Subcutaneous abdominal adipose tissue (tissue), 5 donors: ENCODE measurements at regions not wholly inside any gene's neighbourhood (a gene's known extent, or its start where the extent isn't known, plus 50 kb on each side); places are given as distances from the start of the nearest gene placed in this dataset.

ENCODE experiments used
- H3K27ac ChIP-seq: one replicate; pipeline ENCODE4 v1.7.0; 2013; ENCODE audit warnings: low read depth, mild to moderate bottlenecking, inconsistent platforms, low read length, moderate library complexity
- H3K27me3 ChIP-seq, 5 donors: one replicate each; pipeline ENCODE4 v1.7.0; 2013; ENCODE audit warnings: low read length in 5 of 5, inconsistent platforms in 1 of 5; ENCODE audit not compliant: control insufficient read depth in 5 of 5, insufficient read depth in 4 of 5
- H3K36me3 ChIP-seq, 5 donors: one replicate each; pipeline ENCODE4 v1.7.0; 2013; ENCODE audit warnings: low read length in 5 of 5; ENCODE audit not compliant: control insufficient read depth in 5 of 5, insufficient read depth in 5 of 5
- H3K4me1 ChIP-seq, 5 donors: one replicate each; pipeline ENCODE4 v1.7.0; 2013; ENCODE audit warnings: low read length in 5 of 5, mild to moderate bottlenecking in 3 of 5, moderate library complexity in 1 of 5; ENCODE audit not compliant: control insufficient read depth in 5 of 5, insufficient read depth in 5 of 5
- H3K4me3 ChIP-seq, 5 donors: one replicate each; pipeline ENCODE4 v1.7.0; 2013; ENCODE audit warnings: low read length in 5 of 5, low read depth in 1 of 5
- H3K9ac ChIP-seq, 5 donors: one replicate each; pipeline ENCODE4 v1.7.0; 2013; ENCODE audit warnings: low read length in 5 of 5, mild to moderate bottlenecking in 4 of 5, moderate library complexity in 3 of 5
- H3K9me3 ChIP-seq, 5 donors: one replicate each; pipeline ENCODE4 v1.7.0; 2013; ENCODE audit warnings: low read length in 5 of 5; ENCODE audit not compliant: control insufficient read depth in 5 of 5
- donor health status: healthy.
- donor health status: healthy.
- donor health status: healthy.
- donor health status: healthy.
- donor health status: healthy.

DNA sequence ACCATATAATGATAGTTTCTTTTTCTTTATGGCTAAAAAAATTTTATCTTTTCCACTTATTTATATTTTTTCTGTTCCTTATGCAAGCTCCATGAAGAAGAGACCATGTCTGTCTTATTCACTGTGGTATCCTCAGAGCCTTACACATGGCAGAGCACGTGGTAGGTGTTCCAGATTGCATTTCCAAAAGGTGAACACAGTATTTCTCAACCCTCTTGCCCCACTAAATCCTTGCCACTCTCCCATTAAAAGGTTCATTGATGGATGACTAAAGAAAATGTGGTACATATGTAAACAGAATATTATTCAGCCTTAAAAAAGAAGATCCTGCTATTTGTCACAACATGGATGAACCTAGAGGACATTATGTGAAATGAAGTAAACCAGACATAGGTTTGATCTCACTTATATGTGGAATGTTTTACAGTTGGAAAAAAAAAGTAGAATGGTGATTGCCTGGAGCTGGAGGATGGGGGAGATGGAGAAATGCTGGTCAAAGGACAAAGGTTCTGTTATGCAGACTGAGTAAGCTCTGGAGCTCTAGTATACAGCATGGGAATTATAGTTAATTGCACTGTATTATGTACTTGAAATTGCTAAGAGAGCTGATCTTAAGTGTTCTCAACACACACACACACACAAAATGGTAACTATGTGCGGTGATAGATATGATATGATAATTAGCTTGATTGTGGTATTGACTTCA, 266.7 kb downstream of the CNTN3 start:
- Histone ChIP-seq H3K36me3 (peaks cover 0 to 6% (median 0%) of the 10 kb centered on the region in 5 donors), H3K9me3 (no peaks in the 10 kb centered on the region), H3K4me1 (no peaks in the 10 kb centered on the region), H3K27me3 (no peaks in the 10 kb centered on the region), H3K4me3 (no peak overlapping the region), H3K27ac (no peak overlapping the region), H3K9ac (no peak overlapping the region)

DNA sequence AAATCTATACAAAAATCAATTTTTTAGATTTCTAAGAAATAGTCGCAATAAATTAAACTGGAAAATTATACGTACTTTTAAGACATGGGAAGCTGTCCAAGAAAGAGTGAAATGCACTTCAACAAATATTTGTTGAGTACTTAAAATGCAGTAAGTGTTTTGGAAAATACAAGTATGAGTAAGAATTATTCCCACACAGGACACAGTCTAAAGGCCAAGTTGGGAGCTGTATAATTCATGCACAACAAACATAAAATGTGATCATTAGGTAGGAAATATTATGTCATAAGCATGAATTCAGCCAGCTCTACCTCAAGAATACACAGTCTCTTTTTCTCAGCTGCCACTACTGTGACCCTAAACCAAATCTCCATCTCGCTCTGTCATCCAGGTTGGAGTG, 267.6 kb downstream of the CNTN3 start:
- no peak overlapping the region for H3K27ac ChIP-seq
- no peaks in the 10 kb centered on the region for H3K4me1 ChIP-seq
- no peaks in the 10 kb centered on the region for H3K27me3 ChIP-seq

DNA sequence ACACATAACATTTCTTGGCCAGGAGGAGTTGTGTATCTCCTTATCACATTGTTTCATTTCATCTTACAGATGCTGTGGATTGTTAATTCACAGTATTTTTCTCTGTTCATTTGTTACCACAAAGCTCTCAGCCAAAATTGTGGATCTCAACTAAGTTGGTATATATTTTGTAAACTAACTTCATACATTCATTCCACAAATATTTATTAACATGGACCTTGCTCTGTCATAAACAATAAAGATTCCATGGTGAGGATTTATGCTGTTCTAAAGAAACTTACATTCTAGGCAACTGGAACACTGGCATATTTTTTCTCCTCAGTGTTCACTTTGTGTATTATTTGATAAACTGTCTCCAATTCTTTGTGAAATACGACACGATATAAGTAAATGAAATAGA, 268.8 kb downstream of the CNTN3 start:
- Histone ChIP-seq H3K27ac (no peak overlapping the region), H3K4me1 (no peaks in the 10 kb centered on the region), H3K27me3 (no peaks in the 10 kb centered on the region), H3K9ac (no peak overlapping the region), H3K36me3 (peaks cover 0 to 6% (median 0%) of the 10 kb centered on the region in 5 donors), H3K4me3 (no peak overlapping the region), H3K9me3 (no peaks in the 10 kb centered on the region)

More for the DNA sequence above, 267.6 kb downstream of the CNTN3 start:
- H3K36me3 ChIP-seq: peaks cover 0 to 6% (median 0%) of the 10 kb centered on the region in 5 donors
- no peaks in the 10 kb centered on the region for H3K9me3 ChIP-seq
- H3K9ac ChIP-seq: no peak overlapping the region
- H3K4me3 ChIP-seq: no peak overlapping the region

DNA sequence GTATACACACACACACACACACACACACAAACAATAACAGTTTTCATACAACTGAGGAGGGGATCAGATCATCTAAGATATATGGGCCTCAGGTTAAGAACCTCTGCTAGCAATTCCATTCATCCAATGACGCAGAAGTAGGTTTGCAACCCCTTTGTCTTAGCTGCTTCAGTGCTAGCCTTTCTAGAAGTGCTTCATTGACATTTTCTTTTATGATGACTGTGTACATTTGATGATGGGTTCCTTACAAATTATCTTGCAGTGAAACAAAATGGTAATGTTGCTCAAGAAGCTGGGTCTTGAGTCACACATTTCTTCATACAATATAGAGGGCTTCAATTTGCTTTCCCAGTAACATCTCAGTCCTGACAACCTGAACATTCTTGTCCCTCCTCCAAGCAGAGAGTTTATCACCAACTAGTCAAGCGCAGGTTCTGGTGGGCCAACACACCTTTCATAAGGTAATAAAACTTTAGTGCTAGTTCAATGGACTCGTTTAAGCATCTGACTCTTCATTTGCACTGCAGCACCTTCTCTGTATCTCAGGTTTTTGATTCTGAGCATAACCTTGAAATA, 269.5 kb downstream of the CNTN3 start:
- Histone ChIP-seq H3K27me3 (no peaks in the 10 kb centered on the region), H3K4me1 (no peaks in the 10 kb centered on the region), H3K36me3 (peaks cover 0 to 6% (median 0%) of the 10 kb centered on the region in 5 donors), H3K4me3 (no peak overlapping the region), H3K9ac (no peak overlapping the region), H3K27ac (no peak overlapping the region), H3K9me3 (no peaks in the 10 kb centered on the region)

DNA sequence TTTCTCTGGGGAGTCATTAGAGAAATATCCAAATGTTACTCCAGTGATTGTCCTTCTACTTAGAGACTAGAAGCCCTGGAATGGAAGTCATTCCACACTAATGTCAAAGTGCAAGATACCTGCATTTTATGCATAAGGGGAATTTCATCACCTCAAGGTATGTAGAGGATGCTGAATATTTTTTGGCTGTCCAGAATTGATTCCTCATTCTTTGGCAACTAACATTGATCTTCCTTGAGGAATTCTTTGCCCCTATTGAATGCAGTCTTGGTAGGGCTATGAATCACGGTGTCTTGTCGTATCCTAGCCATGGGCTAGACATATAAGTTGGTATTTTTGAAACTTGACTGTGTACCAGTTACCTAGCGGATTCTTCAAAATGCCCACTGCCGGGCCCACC, 271.1 kb downstream of the CNTN3 start:
- peaks cover 0 to 4% (median 0%) of the 10 kb centered on the region in 5 donors for H3K36me3 ChIP-seq

DNA sequence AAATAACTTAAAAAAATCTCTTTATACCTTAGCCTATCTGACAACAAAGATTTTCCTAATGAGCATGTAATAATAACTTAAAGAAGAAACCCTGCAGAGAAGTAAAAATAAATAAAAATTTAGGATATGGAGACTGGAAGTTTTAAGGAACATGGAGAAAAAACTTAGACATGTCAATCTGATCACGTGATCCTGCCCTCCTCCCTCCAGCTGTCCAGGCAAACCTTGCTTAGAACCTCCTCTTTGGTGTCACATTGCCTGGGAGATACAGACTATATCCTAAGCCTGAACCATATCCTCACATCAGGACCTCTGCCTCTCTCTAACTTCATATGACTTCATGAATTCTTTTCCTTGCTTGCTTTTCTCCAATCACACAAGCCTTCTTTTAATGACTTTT, 275.5 kb downstream of the CNTN3 start:
- Histone ChIP-seq H3K4me1 (no peaks in the 10 kb centered on the region), H3K9ac (no peak overlapping the region), H3K36me3 (peaks cover 0 to 13% (median 0%) of the 10 kb centered on the region in 5 donors), H3K4me3 (no peak overlapping the region), H3K27me3 (no peaks in the 10 kb centered on the region), H3K27ac (no peak overlapping the region), H3K9me3 (no peaks in the 10 kb centered on the region)

More for the DNA sequence above, 271.1 kb downstream of the CNTN3 start:
- Histone ChIP-seq H3K4me3 (no peak overlapping the region), H3K4me1 (no peaks in the 10 kb centered on the region), H3K9ac (no peak overlapping the region), H3K9me3 (no peaks in the 10 kb centered on the region), H3K27me3 (no peaks in the 10 kb centered on the region), H3K27ac (no peak overlapping the region)

DNA sequence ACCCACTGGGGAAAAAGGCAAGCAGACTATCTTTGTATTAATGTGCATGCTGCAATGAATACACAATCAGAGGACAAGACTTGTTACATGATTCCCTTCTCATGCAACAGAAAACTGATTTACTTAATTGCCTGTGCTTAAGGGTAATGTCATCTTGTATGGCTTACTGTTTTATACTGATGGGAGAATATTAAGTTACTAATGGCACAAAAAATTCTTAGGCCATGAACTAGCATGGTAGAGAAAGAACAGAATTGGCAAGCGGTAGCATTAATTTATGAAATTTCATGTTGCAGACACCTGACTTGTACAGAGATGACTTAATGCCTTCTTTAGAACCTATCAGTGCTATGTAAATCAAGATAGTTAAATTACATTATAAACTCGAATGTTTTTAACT, 282.3 kb downstream of the CNTN3 start:
- H3K27ac ChIP-seq: no peak overlapping the region
- peaks cover 0 to 4% (median 0%) of the 10 kb centered on the region in 5 donors for H3K9me3 ChIP-seq
- no peak overlapping the region for H3K4me3 ChIP-seq
- H3K27me3 ChIP-seq: no peaks in the 10 kb centered on the region
- H3K36me3 ChIP-seq: peaks cover 0 to 21% (median 0%) of the 10 kb centered on the region in 5 donors
- H3K9ac ChIP-seq: no peak overlapping the region
- H3K4me1 ChIP-seq: no peaks in the 10 kb centered on the region

DNA sequence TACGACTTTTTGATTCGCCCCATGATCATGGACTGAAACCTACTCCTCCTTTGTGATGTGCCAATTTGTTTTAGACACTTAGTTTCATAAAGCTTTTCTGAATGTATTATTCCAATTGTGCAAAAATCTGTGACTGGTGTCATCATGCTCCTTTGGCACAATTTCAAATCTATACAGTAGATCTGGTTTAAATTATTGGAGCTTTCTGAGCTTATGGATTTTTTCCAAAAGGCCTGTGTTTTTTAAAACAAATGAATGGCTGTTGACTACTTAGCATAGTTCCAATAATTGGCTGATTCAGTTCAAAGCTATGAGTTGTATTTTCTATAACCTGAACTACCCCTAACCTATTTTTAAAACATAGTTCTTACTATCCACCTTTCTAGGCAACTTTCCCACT, 282.7 kb downstream of the CNTN3 start:
- H3K36me3 ChIP-seq: peaks cover 0 to 19% (median 0%) of the 10 kb centered on the region in 5 donors
- H3K9ac ChIP-seq: no peak overlapping the region
- H3K4me3 ChIP-seq: no peak overlapping the region
- H3K27ac ChIP-seq: no peak overlapping the region
- H3K4me1 ChIP-seq: no peaks in the 10 kb centered on the region
- no peaks in the 10 kb centered on the region for H3K27me3 ChIP-seq
- H3K9me3 ChIP-seq: peaks cover 0 to 4% (median 0%) of the 10 kb centered on the region in 5 donors

DNA sequence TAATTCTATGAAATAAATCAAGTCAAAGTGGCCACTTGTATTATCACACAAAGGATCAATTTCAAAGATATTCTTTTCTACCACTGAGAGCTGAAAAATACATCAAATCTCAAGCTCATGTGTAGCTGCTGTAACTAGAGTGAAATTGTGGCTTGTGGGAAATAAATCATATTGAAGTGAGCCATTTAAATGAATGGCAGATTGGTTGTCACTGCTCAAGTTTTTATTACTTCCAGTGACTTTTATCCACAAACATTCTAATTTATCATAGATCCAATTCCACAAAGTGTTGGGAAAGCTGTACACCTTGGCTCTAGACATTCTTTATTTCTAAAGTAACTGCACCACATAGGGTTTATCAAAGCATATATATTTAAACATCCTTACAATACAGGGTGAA, 285.4 kb downstream of the CNTN3 start:
- peaks cover 0 to 12% (median 0%) of the 10 kb centered on the region in 5 donors for H3K36me3 ChIP-seq
- H3K27ac ChIP-seq: no peak overlapping the region
- H3K4me3 ChIP-seq: no peak overlapping the region
- H3K27me3 ChIP-seq: no peaks in the 10 kb centered on the region
- H3K9me3 ChIP-seq: peaks cover 0 to 4% (median 0%) of the 10 kb centered on the region in 5 donors
- no peaks in the 10 kb centered on the region for H3K4me1 ChIP-seq
- H3K9ac ChIP-seq: no peak overlapping the region

DNA sequence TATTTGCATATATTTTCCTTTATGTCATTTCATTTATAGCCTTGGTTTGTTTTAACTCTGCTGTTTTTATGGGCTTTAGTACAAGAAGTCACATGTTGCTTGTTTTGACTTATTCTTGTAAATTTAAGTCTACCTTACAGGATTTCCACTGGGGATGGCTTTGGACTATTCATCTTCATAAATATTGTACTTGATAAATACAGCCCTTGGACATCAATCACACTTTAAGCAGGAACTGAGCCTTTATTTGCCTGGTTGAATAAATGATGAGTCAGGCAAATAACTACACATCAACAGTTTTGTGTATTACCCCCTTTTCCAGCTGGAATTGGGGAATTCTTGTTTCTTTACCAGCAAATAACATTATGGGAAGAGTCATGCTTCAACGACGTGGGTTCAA, 286.0 kb downstream of the CNTN3 start:
- H3K9me3 ChIP-seq: peaks cover 0 to 2% (median 0%) of the 10 kb centered on the region in 5 donors
- no peak overlapping the region for H3K27ac ChIP-seq
- peaks cover 0 to 5% (median 0%) of the 10 kb centered on the region in 5 donors for H3K36me3 ChIP-seq
- H3K27me3 ChIP-seq: no peaks in the 10 kb centered on the region
- H3K4me3 ChIP-seq: no peak overlapping the region
- no peaks in the 10 kb centered on the region for H3K4me1 ChIP-seq
- H3K9ac ChIP-seq: no peak overlapping the region
